ENCODE measurements at regions not wholly inside any gene's neighbourhood (a gene's known extent, or its start where the extent isn't known, plus 50 kb on each side); places are given as distances from the start of the nearest gene placed in this dataset.

GRCh38 chr4:126748736-126749135 is 884.0 kb upstream of the INTU start:
- no peak overlapping the region for H3K4me3 ChIP-seq (ENCODE audit: low read depth, low read length)
- no peak for DNase-seq (ENCODE audit: low read depth)
- TF ChIP-seq CTCF (conservative IDR thresholded peaks at IDR 0.05; ENCODE audit: low read depth, low read length): no peak

GRCh38 chr4:126750723-126751122 is 882.0 kb upstream of the INTU start:
- no peak for DNase-seq (ENCODE audit: low read depth)
- no peak overlapping the region for H3K4me3 ChIP-seq (ENCODE audit: low read depth, low read length)
- TF ChIP-seq CTCF (conservative IDR thresholded peaks at IDR 0.05; ENCODE audit: low read depth, low read length): no peak

GRCh38 chr4:126752126-126752525 is 880.6 kb upstream of the INTU start:
- H3K4me3 ChIP-seq (ENCODE audit: low read depth, low read length): no peak overlapping the region
- TF ChIP-seq CTCF (conservative IDR thresholded peaks at IDR 0.05; ENCODE audit: low read depth, low read length): no peak
- no peak for DNase-seq (ENCODE audit: low read depth)

GRCh38 chr4:126752702-126753101 is 880.1 kb upstream of the INTU start:
- no peak for DNase-seq (ENCODE audit: low read depth)
- H3K4me3 ChIP-seq (ENCODE audit: low read depth, low read length): no peak overlapping the region
- TF ChIP-seq CTCF (conservative IDR thresholded peaks at IDR 0.05; ENCODE audit: low read depth, low read length): no peak

- no peak overlapping the region for H3K4me3 ChIP-seq (ENCODE audit: low read depth, low read length)
- no peak for TF ChIP-seq CTCF (conservative IDR thresholded peaks at IDR 0.05; ENCODE audit: low read depth, low read length)
- DNase-seq (ENCODE audit: low read depth): no peak
Observed at GRCh38 chr4:126753592-126753991, 879.2 kb upstream of the INTU start.

- H3K4me3 ChIP-seq (ENCODE audit: low read depth, low read length): no peak overlapping the region
- no peak for DNase-seq (ENCODE audit: low read depth)
Observed at GRCh38 chr4:126755506-126755905, 877.3 kb upstream of the INTU start.

More at GRCh38 chr4:126755506-126755905, 877.3 kb upstream of the INTU start:
- TF ChIP-seq CTCF (conservative IDR thresholded peaks at IDR 0.05; ENCODE audit: low read depth, low read length): no peak
